GM23338 (cell line): ENCODE measurements at regions not wholly inside any gene's neighbourhood (a gene's known extent, or its start where the extent isn't known, plus 50 kb on each side); places are given as distances from the start of the nearest gene placed in this dataset.
A peak's percentile ranks its signal among the peaks of the same experiment; 100 is the strongest.

Source experiments
- ATAC-seq: fragments of 200-7000 bp; cut with Tn5 transposase; 3 replicates; pipeline ENCODE4 v1.9.1; 2020
- DNase-seq: peaks from one replicate; pipeline ENCODE4 v3.0.0-alpha.2; 2015; ENCODE audit warnings: low spot score
- H2AFZ ChIP-seq: fragments of 200-600 bp; sonication (generic); 2 replicates; pipeline ENCODE4 v1.8.0; 2016; ENCODE audit warnings: antibody characterized with exemption, mild to moderate bottlenecking, moderate library complexity
- H3F3A ChIP-seq: fragments of 200-600 bp; sonication (generic); replicated peaks from 2 replicates; pipeline ENCODE4 v1.8.0; 2017; ENCODE audit warnings: antibody characterized with exemption, mixed run types, low read depth
- H3K27ac ChIP-seq: fragments of 200-600 bp; sonication (generic); 2 replicates; pipeline ENCODE4 v1.6.1; 2016; ENCODE audit warnings: low read depth
- H3K27me3 ChIP-seq: fragments of 200-600 bp; sonication (generic); 2 replicates; pipeline ENCODE4 v1.8.0; 2016; ENCODE audit warnings: mild to moderate bottlenecking, mixed run types, moderate library complexity; ENCODE audit not compliant: insufficient read depth
- H3K36me3 ChIP-seq: fragments of 200-600 bp; sonication (generic); 2 replicates; pipeline ENCODE4 v1.8.0; 2016; ENCODE audit warnings: mild to moderate bottlenecking; ENCODE audit not compliant: insufficient read depth
- H3K4me1 ChIP-seq: fragments of 200-600 bp; sonication (generic); 2 replicates; pipeline ENCODE4 v1.8.0; 2016; ENCODE audit warnings: mild to moderate bottlenecking, moderate library complexity; ENCODE audit not compliant: insufficient read depth
- H3K4me2 ChIP-seq: fragments of 200-600 bp; sonication (generic); 2 replicates; pipeline ENCODE4 v1.7.1; 2017; ENCODE audit warnings: mixed run types
- H3K4me3 ChIP-seq: fragments of 200-600 bp; sonication (generic); 2 replicates; pipeline ENCODE4 v1.6.1; 2016; ENCODE audit warnings: mixed run types
- H3K79me2 ChIP-seq: fragments of 200-600 bp; sonication (generic); replicated peaks from 2 replicates; pipeline ENCODE4 v1.8.0; 2017; ENCODE audit warnings: mild to moderate bottlenecking; ENCODE audit not compliant: insufficient read depth
- H3K9me2 ChIP-seq: fragments of 200-600 bp; sonication (generic); 2 replicates; pipeline ENCODE4 v1.8.0; 2017; ENCODE audit not compliant: insufficient read depth
- H4K20me1 ChIP-seq: fragments of 200-600 bp; sonication (generic); replicated peaks from 2 replicates; pipeline ENCODE4 v1.8.0; 2017; ENCODE audit warnings: mild to moderate bottlenecking; ENCODE audit not compliant: insufficient read depth
- H3K27ac Mint-ChIP-seq: 2 replicates; pipeline ENCODE4 v1.8.0; 2020; ENCODE audit warnings: inconsistent platforms, mild to moderate bottlenecking, moderate library complexity, mixed read lengths
- H3K27me3 Mint-ChIP-seq: 3 replicates; pipeline ENCODE4 v1.8.0; 2022; ENCODE audit warnings: low read depth, mild to moderate bottlenecking, moderate library complexity, mixed read lengths, inconsistent platforms; ENCODE audit not compliant: insufficient read depth, poor library complexity
- H3K36me3 Mint-ChIP-seq: 3 replicates; pipeline ENCODE4 v1.8.0; 2021; ENCODE audit warnings: low read depth, mild to moderate bottlenecking, inconsistent platforms, moderate library complexity, mixed read lengths
- H3K4me1 Mint-ChIP-seq: 3 replicates; pipeline ENCODE4 v1.8.0; 2020; ENCODE audit warnings: mild to moderate bottlenecking, inconsistent platforms, mixed read lengths
- H3K4me3 Mint-ChIP-seq: 3 replicates; pipeline ENCODE4 v1.8.0; 2021; ENCODE audit warnings: moderate library complexity, mild to moderate bottlenecking, inconsistent platforms, mixed read lengths
- H3K9me3 Mint-ChIP-seq: 3 replicates; pipeline ENCODE4 v1.8.0; 2020; ENCODE audit warnings: moderate library complexity, mild to moderate bottlenecking, inconsistent platforms, mixed read lengths
- CREB1 ChIP-seq: fragments of 250-450 bp; sonication (Bioruptor Pico); IDR thresholded peaks from 2 replicates; pipeline ENCODE4 v1.5.0; 2020; ENCODE audit warnings: low read depth, mild to moderate bottlenecking, moderate library complexity
- EZH2 ChIP-seq: fragments of 200-600 bp; sonication (generic); IDR thresholded peaks from one replicate; pipeline ENCODE4 v1.8.0; 2017; ENCODE audit warnings: antibody characterized with exemption, mild to moderate bottlenecking, low read depth; ENCODE audit not compliant: unreplicated experiment
- EZH2phosphoT487 ChIP-seq: fragments of 200-600 bp; sonication (generic); IDR thresholded peaks from one replicate; pipeline ENCODE4 v1.8.1; 2018; ENCODE audit warnings: antibody characterized with exemption; ENCODE audit not compliant: unreplicated experiment
- JUNB ChIP-seq: IDR thresholded peaks from one replicate; pipeline ENCODE4 v1.6.1; 2016; ENCODE audit warnings: antibody characterized with exemption; ENCODE audit not compliant: unreplicated experiment
- NANOG ChIP-seq: IDR thresholded peaks from 2 replicates; pipeline ENCODE4 v1.6.1; 2016; ENCODE audit warnings: antibody characterized with exemption, borderline replicate concordance
- POLR2AphosphoS5 ChIP-seq: IDR thresholded peaks from 2 replicates; pipeline ENCODE4 v1.6.1; 2016; ENCODE audit warnings: antibody characterized with exemption, low read depth
- STAT1 ChIP-seq: IDR thresholded peaks from one replicate; pipeline ENCODE4 v1.6.1; 2016; ENCODE audit warnings: antibody characterized with exemption; ENCODE audit not compliant: unreplicated experiment
- ZNF114 ChIP-seq: fragments of 250-450 bp; sonication (Bioruptor Pico); IDR thresholded peaks from 2 replicates; pipeline ENCODE4 v1.5.0; 2020; ENCODE audit warnings: mild to moderate bottlenecking, moderate library complexity
- ZNF331 ChIP-seq: fragments of 250-450 bp; sonication (Bioruptor Pico); IDR thresholded peaks from 2 replicates; pipeline ENCODE4 v1.5.0; 2020; ENCODE audit warnings: low read depth, mild to moderate bottlenecking, moderate library complexity
- ZNF462 ChIP-seq: fragments of 250-450 bp; sonication (Bioruptor Pico); IDR thresholded peaks from 2 replicates; pipeline ENCODE4 v1.5.0; 2020; ENCODE audit warnings: mild to moderate bottlenecking, moderate library complexity
- TF ChIP-seq, protein P1 (sequence below), 2 experiments: fragments of 200-600 bp in 1 of 2; sonication (generic) in 1 of 2; conservative IDR thresholded peaks; 2 replicates each; pipeline versions ENCODE4 v1.5.1 to v1.6.1; 2016 to 2017; ENCODE audit warnings: antibody characterized with exemption in 2 of 2, low read depth in 2 of 2, mild to moderate bottlenecking in 2 of 2, moderate library complexity in 1 of 2
- TF ChIP-seq, protein P2 (sequence below): IDR thresholded peaks from one replicate; pipeline ENCODE4 v1.6.1; 2018; ENCODE audit warnings: antibody characterized with exemption; ENCODE audit not compliant: unreplicated experiment
- TF ChIP-seq, protein P3 (sequence below): IDR thresholded peaks from 2 replicates; pipeline ENCODE4 v1.6.1; 2016; ENCODE audit warnings: antibody characterized with exemption

DNA sequence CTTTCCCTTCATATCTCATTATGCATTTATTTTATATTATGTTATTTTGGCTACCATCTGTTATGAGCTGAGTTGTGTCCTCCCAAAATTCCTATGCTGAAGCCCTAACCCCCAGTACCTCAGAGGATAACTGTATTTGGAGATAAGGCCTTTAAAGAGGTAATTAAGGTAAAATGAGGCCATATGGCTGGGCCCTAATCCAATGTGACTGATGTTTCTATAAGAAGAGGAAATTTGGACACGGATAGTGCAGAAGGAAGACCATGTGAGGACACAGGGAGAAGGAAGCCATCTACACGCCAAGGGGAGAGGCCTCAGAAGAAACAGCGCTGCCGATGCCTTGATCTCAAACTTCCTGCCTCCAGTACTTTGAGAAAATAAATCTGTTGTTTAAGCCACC is 557.7 kb upstream of the CDH5 start:
- no peaks in the 10 kb centered on the region for H3K27me3 ChIP-seq
- no peaks in the 10 kb centered on the region for H3F3A ChIP-seq
- peaks cover 1% of the 10 kb centered on the region for H3K27me3 Mint-ChIP-seq
- TF ChIP-seq, protein P1, sequence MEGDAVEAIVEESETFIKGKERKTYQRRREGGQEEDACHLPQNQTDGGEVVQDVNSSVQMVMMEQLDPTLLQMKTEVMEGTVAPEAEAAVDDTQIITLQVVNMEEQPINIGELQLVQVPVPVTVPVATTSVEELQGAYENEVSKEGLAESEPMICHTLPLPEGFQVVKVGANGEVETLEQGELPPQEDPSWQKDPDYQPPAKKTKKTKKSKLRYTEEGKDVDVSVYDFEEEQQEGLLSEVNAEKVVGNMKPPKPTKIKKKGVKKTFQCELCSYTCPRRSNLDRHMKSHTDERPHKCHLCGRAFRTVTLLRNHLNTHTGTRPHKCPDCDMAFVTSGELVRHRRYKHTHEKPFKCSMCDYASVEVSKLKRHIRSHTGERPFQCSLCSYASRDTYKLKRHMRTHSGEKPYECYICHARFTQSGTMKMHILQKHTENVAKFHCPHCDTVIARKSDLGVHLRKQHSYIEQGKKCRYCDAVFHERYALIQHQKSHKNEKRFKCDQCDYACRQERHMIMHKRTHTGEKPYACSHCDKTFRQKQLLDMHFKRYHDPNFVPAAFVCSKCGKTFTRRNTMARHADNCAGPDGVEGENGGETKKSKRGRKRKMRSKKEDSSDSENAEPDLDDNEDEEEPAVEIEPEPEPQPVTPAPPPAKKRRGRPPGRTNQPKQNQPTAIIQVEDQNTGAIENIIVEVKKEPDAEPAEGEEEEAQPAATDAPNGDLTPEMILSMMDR (conservative IDR thresholded peaks at IDR 0.05; ENCODE audit: low read depth in 2 of 2), result no peak
- no peak for TF ChIP-seq STAT1
- TF ChIP-seq EZH2, result no peak
- TF ChIP-seq EZH2phosphoT487, result no peak
- no peak for TF ChIP-seq CREB1 (CRISPR knock-in tag)
- no peak for TF ChIP-seq ZNF331 (CRISPR knock-in tag)
- no peak for TF ChIP-seq JUNB
- no peak for TF ChIP-seq POLR2AphosphoS5
- TF ChIP-seq, protein P2, sequence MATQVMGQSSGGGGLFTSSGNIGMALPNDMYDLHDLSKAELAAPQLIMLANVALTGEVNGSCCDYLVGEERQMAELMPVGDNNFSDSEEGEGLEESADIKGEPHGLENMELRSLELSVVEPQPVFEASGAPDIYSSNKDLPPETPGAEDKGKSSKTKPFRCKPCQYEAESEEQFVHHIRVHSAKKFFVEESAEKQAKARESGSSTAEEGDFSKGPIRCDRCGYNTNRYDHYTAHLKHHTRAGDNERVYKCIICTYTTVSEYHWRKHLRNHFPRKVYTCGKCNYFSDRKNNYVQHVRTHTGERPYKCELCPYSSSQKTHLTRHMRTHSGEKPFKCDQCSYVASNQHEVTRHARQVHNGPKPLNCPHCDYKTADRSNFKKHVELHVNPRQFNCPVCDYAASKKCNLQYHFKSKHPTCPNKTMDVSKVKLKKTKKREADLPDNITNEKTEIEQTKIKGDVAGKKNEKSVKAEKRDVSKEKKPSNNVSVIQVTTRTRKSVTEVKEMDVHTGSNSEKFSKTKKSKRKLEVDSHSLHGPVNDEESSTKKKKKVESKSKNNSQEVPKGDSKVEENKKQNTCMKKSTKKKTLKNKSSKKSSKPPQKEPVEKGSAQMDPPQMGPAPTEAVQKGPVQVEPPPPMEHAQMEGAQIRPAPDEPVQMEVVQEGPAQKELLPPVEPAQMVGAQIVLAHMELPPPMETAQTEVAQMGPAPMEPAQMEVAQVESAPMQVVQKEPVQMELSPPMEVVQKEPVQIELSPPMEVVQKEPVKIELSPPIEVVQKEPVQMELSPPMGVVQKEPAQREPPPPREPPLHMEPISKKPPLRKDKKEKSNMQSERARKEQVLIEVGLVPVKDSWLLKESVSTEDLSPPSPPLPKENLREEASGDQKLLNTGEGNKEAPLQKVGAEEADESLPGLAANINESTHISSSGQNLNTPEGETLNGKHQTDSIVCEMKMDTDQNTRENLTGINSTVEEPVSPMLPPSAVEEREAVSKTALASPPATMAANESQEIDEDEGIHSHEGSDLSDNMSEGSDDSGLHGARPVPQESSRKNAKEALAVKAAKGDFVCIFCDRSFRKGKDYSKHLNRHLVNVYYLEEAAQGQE, result no peak
- TF ChIP-seq NANOG, result no peak
- TF ChIP-seq, protein P3, sequence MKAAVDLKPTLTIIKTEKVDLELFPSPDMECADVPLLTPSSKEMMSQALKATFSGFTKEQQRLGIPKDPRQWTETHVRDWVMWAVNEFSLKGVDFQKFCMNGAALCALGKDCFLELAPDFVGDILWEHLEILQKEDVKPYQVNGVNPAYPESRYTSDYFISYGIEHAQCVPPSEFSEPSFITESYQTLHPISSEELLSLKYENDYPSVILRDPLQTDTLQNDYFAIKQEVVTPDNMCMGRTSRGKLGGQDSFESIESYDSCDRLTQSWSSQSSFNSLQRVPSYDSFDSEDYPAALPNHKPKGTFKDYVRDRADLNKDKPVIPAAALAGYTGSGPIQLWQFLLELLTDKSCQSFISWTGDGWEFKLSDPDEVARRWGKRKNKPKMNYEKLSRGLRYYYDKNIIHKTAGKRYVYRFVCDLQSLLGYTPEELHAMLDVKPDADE, result no peak
- no peak for TF ChIP-seq ZNF114 (CRISPR knock-in tag)
- TF ChIP-seq ZNF462, result no peak
- no peaks in the 10 kb centered on the region for H4K20me1 ChIP-seq
- no peaks in the 10 kb centered on the region for H3K36me3 Mint-ChIP-seq
- DNase-seq (no peak), ATAC-seq (no peak)
- no peak overlapping the region for H3K4me2 ChIP-seq
- H3K4me3 ChIP-seq, result no peak overlapping the region
- H3K4me1 Mint-ChIP-seq, result peaks cover 2% of the 10 kb centered on the region; the same call in 2 of the 3 replicates
- peak overlapping the region; percentile 72; the same call in 1 of the 2 replicates for H2AFZ ChIP-seq
- no peaks in the 10 kb centered on the region for H3K36me3 ChIP-seq
- H3K4me1 ChIP-seq, result no peaks in the 10 kb centered on the region
- H3K9me3 Mint-ChIP-seq, result peaks cover 3% of the 10 kb centered on the region; the same call in 1 of the 3 replicates
- H3K9me2 ChIP-seq, result no peaks in the 10 kb centered on the region
- H3K79me2 ChIP-seq, result no peaks in the 10 kb centered on the region
- no peak overlapping the region for H3K27ac Mint-ChIP-seq
- H3K4me3 Mint-ChIP-seq, result no peak overlapping the region
- H3K27ac ChIP-seq, result no peak overlapping the region
